ENCODE measurements at regions not wholly inside any gene's neighbourhood (a gene's known extent, or its start where the extent isn't known, plus 50 kb on each side); places are given as distances from the start of the nearest gene placed in this dataset.

GRCh38 chr16:63553980-63554379, 1517.7 kb upstream of the CDH8 start:
- ATAC-seq, result no peak
- ChIA-PET POLR2A (no interaction called here), CTCF (no interaction called here)
- no peaks in the 10 kb centered on the region for H3K36me3 ChIP-seq (ENCODE audit: control insufficient read depth, insufficient read depth, low read length)
- no peaks in the 10 kb centered on the region for H3K4me1 ChIP-seq (ENCODE audit: control insufficient read depth, insufficient read depth, low read length)
- H3K27ac ChIP-seq (ENCODE audit: low read length), result no peak overlapping the region
- intact Hi-C loops (cut with micrococcal nuclease; ENCODE audit: unreplicated experiment), result no loop called here
- no peak overlapping the region for H3K4me3 ChIP-seq (ENCODE audit: low read depth in 2 of 2, low read length in 2 of 2)
- no peaks in the 10 kb centered on the region for H3K27me3 ChIP-seq (ENCODE audit: control insufficient read depth, insufficient read depth, low read length)
- H3K9me3 ChIP-seq (ENCODE audit: control insufficient read depth, insufficient read depth, low read depth, low read length), result no peaks in the 10 kb centered on the region
- BruUV-seq (replicated peaks), result no TSS peak
- DNase-seq (ENCODE audit: low read depth, low spot score), result no peak
- in situ Hi-C loops (cut with HindIII; ENCODE audit: low pct_unique_long_range_greater_than_20kb, low sequenced_read_pairs), result no loop called here
- TF ChIP-seq SIN3A (IDR thresholded peaks at IDR 0.05; ENCODE audit: borderline replicate concordance, insufficient read depth, low read depth, low read length), result no peak
- no peak for TF ChIP-seq CTCF (IDR thresholded peaks at IDR 0.05)
- no peak for TF ChIP-seq POLR2AphosphoS5 (IDR thresholded peaks at IDR 0.05; ENCODE audit: low read depth, low read length)
- no peak for TF ChIP-seq TCF7L2 (IDR thresholded peaks at IDR 0.05; ENCODE audit: low read depth, low read length)
- TF ChIP-seq REST (IDR thresholded peaks at IDR 0.05; ENCODE audit: insufficient read depth in 1 of 2, low read depth in 2 of 2, low read length in 1 of 2), result no peak

GRCh38 chr16:63539276-63539675, 1503.0 kb upstream of the CDH8 start:
- intact Hi-C loops (cut with micrococcal nuclease; ENCODE audit: unreplicated experiment), result no loop called here

More at GRCh38 chr16:63539276-63539675, 1503.0 kb upstream of the CDH8 start:
- Histone ChIP-seq H3K27me3 (ENCODE audit: control insufficient read depth, insufficient read depth, low read length) (no peaks in the 10 kb centered on the region), H3K4me1 (ENCODE audit: control insufficient read depth, insufficient read depth, low read length) (no peaks in the 10 kb centered on the region), H3K4me3 (ENCODE audit: low read depth in 2 of 2, low read length in 2 of 2) (no peak overlapping the region), H3K36me3 (ENCODE audit: control insufficient read depth, insufficient read depth, low read length) (no peaks in the 10 kb centered on the region), H3K9me3 (ENCODE audit: control insufficient read depth, insufficient read depth, low read depth, low read length) (no peaks in the 10 kb centered on the region), H3K27ac (ENCODE audit: low read length) (no peak overlapping the region)
- in situ Hi-C loops (cut with HindIII; ENCODE audit: low pct_unique_long_range_greater_than_20kb, low sequenced_read_pairs), result no loop called here
- TF ChIP-seq CTCF (IDR thresholded peaks at IDR 0.05), result no peak
- no peak for TF ChIP-seq TCF7L2 (IDR thresholded peaks at IDR 0.05; ENCODE audit: low read depth, low read length)
- TF ChIP-seq POLR2AphosphoS5 (IDR thresholded peaks at IDR 0.05; ENCODE audit: low read depth, low read length), result no peak
- no peak for TF ChIP-seq SIN3A (IDR thresholded peaks at IDR 0.05; ENCODE audit: borderline replicate concordance, insufficient read depth, low read depth, low read length)
- TF ChIP-seq REST (IDR thresholded peaks at IDR 0.05; ENCODE audit: insufficient read depth in 1 of 2, low read depth in 2 of 2, low read length in 1 of 2), result no peak
- ChIA-PET CTCF (no interaction called here), POLR2A (no interaction called here)
- no peak for DNase-seq (ENCODE audit: low read depth, low spot score)
- BruUV-seq (replicated peaks), result no TSS peak
- no peak for ATAC-seq
